Tibial artery (tissue), 4 donors: ENCODE measurements at regions not wholly inside any gene's neighbourhood (a gene's known extent, or its start where the extent isn't known, plus 50 kb on each side); places are given as distances from the start of the nearest gene placed in this dataset.
A peak's percentile ranks its signal among the peaks of the same experiment; 100 is the strongest.
"Not testable (repeated sequence)": the region's sequence is repeated elsewhere in the genome, so short reads cannot be mapped to it uniquely, and the experiment has no call there.

Experiments used
- DNase-seq, 2 donors: peaks; one replicate each; pipeline ENCODE4 v3.0.0-alpha.2; 2019
- H3K27ac ChIP-seq, 2 donors: fragments of 200-600 bp; sonication (generic) in 1 of 2; 1 replicate in 1 of 2; 2 replicates in 1 of 2; pipeline ENCODE4 v1.5.1; 2018 to 2019; ENCODE audit warnings: mild to moderate bottlenecking in 1 of 2
- H3K27me3 ChIP-seq, 2 donors: fragments of 200-600 bp; sonication (generic) in 1 of 2; one replicate each; pipeline versions ENCODE4 v1.5.1 to v1.6.0; 2016 to 2019
- H3K36me3 ChIP-seq, 3 donors: fragments of 200-600 bp; sonication (generic) in 2 of 3; one replicate each; pipeline ENCODE4 v1.5.1; 2016 to 2019; ENCODE audit warnings: mild to moderate bottlenecking in 2 of 3
- H3K4me1 ChIP-seq, 4 donors: fragments of 200-600 bp; sonication (generic) in 2 of 4; 1 replicate in 3 of 4; 2 replicates in 1 of 4; pipeline ENCODE4 v1.5.1; 2016 to 2019
- H3K4me3 ChIP-seq, 2 donors: fragments of 200-600 bp; sonication (generic) in 1 of 2; 1 replicate in 1 of 2; 2 replicates in 1 of 2; pipeline ENCODE4 v1.5.1; 2018 to 2019; ENCODE audit warnings: mild to moderate bottlenecking in 2 of 2
- H3K9me3 ChIP-seq, 3 donors: fragments of 200-600 bp; sonication (generic) in 1 of 3; one replicate each; pipeline ENCODE4 v1.5.1; 2016 to 2019
- intact Hi-C: fragments of 100-400 bp; cut with DNase I; formaldehyde crosslinking; loops from one replicate; pipeline ENCODE4 v1.15.0; 2023; ENCODE audit warnings: low total_unique reads
- TF ChIP-seq, protein P1 (sequence below), 2 experiments: fragments of 200-600 bp in 1 of 2; fragments of 450-650 bp in 1 of 2; IDR thresholded peaks; one replicate each; pipeline ENCODE4 v1.5.1; 2017 to 2019; ENCODE audit warnings: antibody characterized with exemption in 2 of 2, mild to moderate bottlenecking in 1 of 2, moderate library complexity in 1 of 2

GRCh38 chr1:55774446-55774845 lies 559.3 kb upstream of the USP24 start:
- intact Hi-C loops = no loop called here
- Histone ChIP-seq H3K36me3 (no peaks in the 10 kb centered on the region), H3K27me3 (no peaks in the 10 kb centered on the region), H3K9me3 (no peaks in the 10 kb centered on the region), H3K4me3 (no peak overlapping the region), H3K4me1 (no peaks in the 10 kb centered on the region), H3K27ac (no peak overlapping the region)
- TF ChIP-seq, protein P1, sequence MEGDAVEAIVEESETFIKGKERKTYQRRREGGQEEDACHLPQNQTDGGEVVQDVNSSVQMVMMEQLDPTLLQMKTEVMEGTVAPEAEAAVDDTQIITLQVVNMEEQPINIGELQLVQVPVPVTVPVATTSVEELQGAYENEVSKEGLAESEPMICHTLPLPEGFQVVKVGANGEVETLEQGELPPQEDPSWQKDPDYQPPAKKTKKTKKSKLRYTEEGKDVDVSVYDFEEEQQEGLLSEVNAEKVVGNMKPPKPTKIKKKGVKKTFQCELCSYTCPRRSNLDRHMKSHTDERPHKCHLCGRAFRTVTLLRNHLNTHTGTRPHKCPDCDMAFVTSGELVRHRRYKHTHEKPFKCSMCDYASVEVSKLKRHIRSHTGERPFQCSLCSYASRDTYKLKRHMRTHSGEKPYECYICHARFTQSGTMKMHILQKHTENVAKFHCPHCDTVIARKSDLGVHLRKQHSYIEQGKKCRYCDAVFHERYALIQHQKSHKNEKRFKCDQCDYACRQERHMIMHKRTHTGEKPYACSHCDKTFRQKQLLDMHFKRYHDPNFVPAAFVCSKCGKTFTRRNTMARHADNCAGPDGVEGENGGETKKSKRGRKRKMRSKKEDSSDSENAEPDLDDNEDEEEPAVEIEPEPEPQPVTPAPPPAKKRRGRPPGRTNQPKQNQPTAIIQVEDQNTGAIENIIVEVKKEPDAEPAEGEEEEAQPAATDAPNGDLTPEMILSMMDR (IDR thresholded peaks at IDR 0.05) = no peak
- no peak for DNase-seq

DNA sequence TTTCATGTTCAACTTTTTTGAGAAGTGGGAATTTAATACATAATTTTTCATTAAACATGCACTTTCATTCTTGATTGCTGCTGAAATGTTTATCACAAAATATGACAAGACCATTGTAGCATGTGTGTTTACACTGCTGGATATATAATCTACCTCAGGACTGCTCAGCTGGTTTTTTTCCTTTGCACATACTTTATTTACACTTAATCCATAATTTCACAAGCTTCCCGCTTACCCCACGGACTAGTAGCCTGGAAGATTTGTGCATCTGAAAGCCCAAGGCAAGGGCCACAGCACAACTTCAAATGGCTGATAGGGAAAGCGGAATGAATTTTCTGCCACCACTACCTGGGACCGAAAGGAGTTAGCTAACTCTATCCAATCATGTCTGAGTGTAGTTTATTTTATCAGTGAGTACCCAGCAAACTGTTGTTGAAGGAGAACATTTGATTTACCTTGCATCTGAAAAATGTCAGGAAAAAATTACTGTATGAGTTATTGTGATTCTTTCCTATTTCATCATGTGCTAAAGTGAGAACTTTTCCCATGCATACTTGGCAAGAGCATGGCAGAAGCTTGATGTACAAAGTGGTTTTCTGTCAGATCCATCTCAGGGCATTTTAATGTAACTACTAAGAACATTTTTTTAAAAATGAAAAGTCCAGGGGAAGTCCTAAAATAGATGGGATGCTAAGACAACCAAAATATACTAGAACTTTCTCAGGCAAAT lies 558.2 kb upstream of the USP24 start:
- H3K9me3 ChIP-seq = no peaks in the 10 kb centered on the region
- no peak overlapping the region for H3K4me3 ChIP-seq
- no peaks in the 10 kb centered on the region for H3K36me3 ChIP-seq
- TF ChIP-seq, protein P1 (IDR thresholded peaks at IDR 0.05) = no peak
- no peak for DNase-seq
- intact Hi-C loops = no loop called here
- H3K4me1 ChIP-seq = peaks cover 0 to 4% (median under 1%) of the 10 kb centered on the region in 4 donors
- no peak overlapping the region for H3K27ac ChIP-seq
- no peaks in the 10 kb centered on the region for H3K27me3 ChIP-seq

DNA sequence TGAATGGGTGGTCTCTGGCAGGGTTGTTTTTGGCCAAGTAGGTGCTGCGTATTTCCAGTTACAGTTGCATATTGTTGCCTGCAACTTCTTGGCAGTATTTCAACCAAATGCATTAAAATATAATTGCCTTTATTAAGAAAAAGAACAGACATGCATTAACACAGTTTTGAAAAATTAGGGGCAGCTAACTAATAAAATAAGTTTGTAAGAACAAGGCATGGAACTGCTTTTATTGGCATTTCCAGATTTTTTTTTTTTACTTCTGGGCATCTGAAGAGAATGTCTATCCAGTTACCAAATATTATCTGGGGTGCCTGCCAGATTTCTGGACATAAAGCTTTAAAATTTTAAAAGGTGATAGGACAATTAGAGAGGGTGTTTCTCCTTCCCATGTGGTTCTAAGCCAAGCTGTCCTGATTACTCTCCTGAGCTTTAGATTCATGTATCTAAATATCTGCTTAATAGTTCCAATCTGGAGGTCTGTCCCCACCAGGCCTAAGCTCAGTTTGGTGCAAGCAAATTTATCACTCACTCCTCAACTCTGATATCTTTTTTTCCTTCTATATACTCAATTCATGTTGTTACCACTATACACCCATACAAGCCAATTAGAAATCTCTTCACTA lies 553.3 kb upstream of the USP24 start:
- Histone ChIP-seq H3K4me3 (no peak overlapping the region), H3K27ac (peak overlapping the region in 1 of 2 donors; percentile 42), H3K36me3 (no peaks in the 10 kb centered on the region), H3K4me1 (peaks cover 0 to 24% (median 10%) of the 10 kb centered on the region in 4 donors), H3K9me3 (no peaks in the 10 kb centered on the region), H3K27me3 (no peaks in the 10 kb centered on the region)
- TF ChIP-seq, protein P1 (IDR thresholded peaks at IDR 0.05) = no peak
- intact Hi-C loops = no loop called here
- DNase-seq = no peak

GRCh38 chr1:55767171-55767570 lies 552.0 kb upstream of the USP24 start:
- Histone ChIP-seq H3K27me3 (no peaks in the 10 kb centered on the region), H3K36me3 (no peaks in the 10 kb centered on the region), H3K4me3 (no peak overlapping the region), H3K27ac (peak overlapping the region; percentile 15 to 42), H3K9me3 (no peaks in the 10 kb centered on the region), H3K4me1 (peaks cover 0 to 24% (median 10%) of the 10 kb centered on the region in 4 donors)
- TF ChIP-seq, protein P1 (IDR thresholded peaks at IDR 0.05) = no peak
- no peak for DNase-seq
- intact Hi-C loops = no loop called here

- H3K9me3 ChIP-seq, DNase-seq, H3K27me3 ChIP-seq, H3K36me3 ChIP-seq, H3K4me3 ChIP-seq, intact Hi-C loops, H3K27ac ChIP-seq: not testable (repeated sequence)
- peaks cover 0 to 24% (median 10%) of the 10 kb centered on the region in 4 donors for H3K4me1 ChIP-seq
Observed at GRCh38 chr1:55765505-55765904, 550.3 kb upstream of the USP24 start.

- H3K4me3 ChIP-seq = no peak overlapping the region
- H3K4me1 ChIP-seq = no peaks in the 10 kb centered on the region
- no peaks in the 10 kb centered on the region for H3K27me3 ChIP-seq
- no peaks in the 10 kb centered on the region for H3K36me3 ChIP-seq
- H3K9me3 ChIP-seq = no peaks in the 10 kb centered on the region
- no peak overlapping the region for H3K27ac ChIP-seq
- intact Hi-C loops = no loop called here
- no peak for DNase-seq
- TF ChIP-seq, protein P1 (IDR thresholded peaks at IDR 0.05) = no peak
Observed at GRCh38 chr1:55751776-55752175, 536.6 kb upstream of the USP24 start.
